Central memory CD4-positive, alpha-beta T cell (primary cell): ENCODE measurements at regions not wholly inside any gene's neighbourhood (a gene's known extent, or its start where the extent isn't known, plus 50 kb on each side); places are given as distances from the start of the nearest gene placed in this dataset.

Experiments used
- DNase-seq: peaks from one replicate; pipeline ENCODE4 v3.0.0; 2022

GRCh38 chr6:102701019-102701418 is 1307.5 kb downstream of the GRIK2 start:
- DNase-seq, result no peak

GRCh38 chr6:102686461-102686860 is 1293.0 kb downstream of the GRIK2 start:
- DNase-seq, result no peak

- DNase-seq, result no peak
These were observed 1286.9 kb downstream of the GRIK2 start for GRCh38 chr6:102680413-102680812.

GRCh38 chr6:102679865-102680264 is 1286.4 kb downstream of the GRIK2 start:
- no peak for DNase-seq

- no peak for DNase-seq
These were observed 1283.7 kb downstream of the GRIK2 start for GRCh38 chr6:102677225-102677624.

GRCh38 chr6:102670735-102671134 is 1277.2 kb downstream of the GRIK2 start:
- no peak for DNase-seq

- DNase-seq, result no peak
These were observed 1269.3 kb downstream of the GRIK2 start for GRCh38 chr6:102662851-102663250.

GRCh38 chr6:102660303-102660702 is 1266.8 kb downstream of the GRIK2 start:
- DNase-seq, result no peak

- DNase-seq, result no peak
These were observed 1262.3 kb downstream of the GRIK2 start for GRCh38 chr6:102655823-102656222.

- no peak for DNase-seq
These were observed 1247.9 kb downstream of the GRIK2 start for GRCh38 chr6:102641426-102641825.

GRCh38 chr6:102631921-102632320 is 1238.4 kb downstream of the GRIK2 start:
- no peak for DNase-seq

GRCh38 chr6:102623201-102623600 is 1229.7 kb downstream of the GRIK2 start:
- DNase-seq, result no peak

- DNase-seq, result no peak
These were observed 1226.1 kb downstream of the GRIK2 start for GRCh38 chr6:102619585-102619984.

- no peak for DNase-seq
These were observed 1189.1 kb downstream of the GRIK2 start for GRCh38 chr6:102582569-102582968.

GRCh38 chr6:102581378-102582124 is 1188.0 kb downstream of the GRIK2 start:
- no peak for DNase-seq

- no peak for DNase-seq
These were observed 1177.9 kb downstream of the GRIK2 start for GRCh38 chr6:102571236-102571908.

GRCh38 chr6:102562713-102563112 is 1169.2 kb downstream of the GRIK2 start:
- DNase-seq, result no peak

GRCh38 chr6:102553214-102553613 is 1159.7 kb downstream of the GRIK2 start:
- DNase-seq, result no peak

- DNase-seq, result no peak
These were observed 1155.8 kb downstream of the GRIK2 start for GRCh38 chr6:102549221-102549874.

- DNase-seq, result no peak
These were observed 1131.8 kb downstream of the GRIK2 start for GRCh38 chr6:102525336-102525735.

GRCh38 chr6:102520966-102521365 is 1127.5 kb downstream of the GRIK2 start:
- no peak for DNase-seq

- no peak for DNase-seq
These were observed 1124.0 kb downstream of the GRIK2 start for GRCh38 chr6:102517506-102517905.

GRCh38 chr6:102501615-102502014 is 1108.1 kb downstream of the GRIK2 start:
- no peak for DNase-seq

GRCh38 chr6:102494808-102495207 is 1101.3 kb downstream of the GRIK2 start:
- no peak for DNase-seq
